HG03442 (cell line): ENCODE measurements at regions not wholly inside any gene's neighbourhood (a gene's known extent, or its start where the extent isn't known, plus 50 kb on each side); places are given as distances from the start of the nearest gene placed in this dataset.
"Not testable (repeated sequence)": the region's sequence is repeated elsewhere in the genome, so short reads cannot be mapped to it uniquely, and the experiment has no call there.

Experiments
- ATAC-seq: cut with Tn5 transposase; IDR thresholded peaks from one replicate; pipeline ENCODE4 v1.9.1; 2021; ENCODE audit warnings: mild to moderate bottlenecking, moderate library complexity; ENCODE audit not compliant: unreplicated experiment

DNA sequence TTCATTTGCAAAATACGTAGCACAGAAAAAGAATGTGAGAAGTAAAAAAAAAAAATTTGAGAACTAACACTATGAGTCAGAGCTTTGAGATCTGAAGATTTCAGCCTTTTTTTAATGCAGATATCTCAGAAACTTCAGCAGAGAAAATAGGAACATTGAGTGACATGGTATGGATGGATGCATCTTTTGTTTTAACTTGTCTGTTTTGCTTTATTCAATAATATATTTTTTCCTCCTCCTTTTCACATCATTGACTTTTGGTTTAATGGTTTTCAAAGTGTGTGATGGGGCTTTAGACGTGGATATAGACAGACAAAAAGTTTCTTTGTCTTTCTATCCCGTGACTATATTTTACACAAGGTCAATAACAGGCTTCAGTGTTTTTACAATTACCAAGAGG lies 426.7 kb upstream of the FRG2C start:
- no peak for ATAC-seq

DNA sequence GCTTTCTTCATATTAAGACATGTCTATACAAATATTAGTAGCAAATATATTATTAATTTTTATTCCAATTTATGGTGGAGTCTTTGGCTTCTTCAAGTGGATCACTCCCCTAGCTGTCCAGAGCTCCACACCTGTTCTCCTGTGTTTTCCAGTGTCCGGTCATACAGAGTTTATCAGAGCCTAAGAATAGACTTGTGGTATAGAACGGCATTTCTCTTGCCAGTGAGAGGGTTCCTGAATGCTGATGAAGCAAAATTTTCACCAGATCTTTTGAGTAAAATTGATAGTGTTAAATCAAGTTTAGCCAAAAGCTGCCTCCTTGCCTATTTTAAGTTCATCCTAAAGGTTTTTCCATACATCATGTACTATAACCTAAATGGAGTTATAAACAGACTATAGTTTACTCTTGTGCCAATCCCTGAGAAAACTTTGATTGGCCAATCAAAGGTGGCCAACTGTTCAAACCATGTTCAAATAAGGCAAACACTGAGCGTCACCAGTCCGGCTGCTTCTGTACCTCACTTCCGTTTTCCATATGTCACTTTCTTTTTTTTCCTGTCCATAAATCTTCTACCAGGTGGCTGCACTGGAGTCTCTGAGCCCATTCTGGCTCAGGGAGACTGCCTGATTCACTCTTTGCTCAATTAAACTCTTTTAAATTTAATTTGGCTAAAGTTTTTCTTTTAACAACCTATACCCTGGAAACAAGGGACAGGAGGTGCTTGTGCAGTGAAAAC lies 422.7 kb upstream of the FRG2C start:
- ATAC-seq: not testable (repeated sequence)

DNA sequence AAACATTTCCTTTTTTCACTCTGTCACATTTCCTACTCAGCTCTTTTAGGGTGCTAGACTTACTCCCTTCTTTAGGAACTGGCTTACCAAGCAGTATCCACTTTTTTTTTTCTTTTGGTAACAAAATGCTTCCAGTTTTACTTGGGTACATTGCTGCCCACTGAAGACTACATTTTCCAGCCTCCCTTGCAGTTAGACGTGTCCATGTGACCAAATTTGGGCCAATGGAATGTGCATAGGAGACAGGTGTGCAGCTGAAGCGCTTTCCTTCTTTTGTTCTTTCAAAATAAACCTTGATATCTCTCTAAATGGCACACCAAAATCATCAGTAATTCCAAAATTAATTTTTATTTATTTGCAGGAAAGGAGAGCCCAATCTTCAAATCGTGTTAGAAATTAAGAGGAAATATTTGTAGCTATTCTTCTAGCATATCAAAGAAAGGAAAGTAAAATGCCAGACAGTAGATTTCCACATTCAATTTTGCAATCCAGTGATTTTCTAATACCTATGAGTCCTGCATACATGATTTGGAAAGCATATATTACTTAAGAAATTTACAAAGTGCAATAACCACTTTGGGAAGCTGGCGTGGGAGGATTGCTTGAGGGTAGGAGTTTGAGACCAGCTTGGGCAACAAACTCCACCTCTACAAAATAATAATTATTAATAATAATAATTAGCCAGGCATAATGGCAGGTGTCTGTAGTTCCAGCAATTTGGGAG lies 422.0 kb upstream of the FRG2C start:
- ATAC-seq: no peak

DNA sequence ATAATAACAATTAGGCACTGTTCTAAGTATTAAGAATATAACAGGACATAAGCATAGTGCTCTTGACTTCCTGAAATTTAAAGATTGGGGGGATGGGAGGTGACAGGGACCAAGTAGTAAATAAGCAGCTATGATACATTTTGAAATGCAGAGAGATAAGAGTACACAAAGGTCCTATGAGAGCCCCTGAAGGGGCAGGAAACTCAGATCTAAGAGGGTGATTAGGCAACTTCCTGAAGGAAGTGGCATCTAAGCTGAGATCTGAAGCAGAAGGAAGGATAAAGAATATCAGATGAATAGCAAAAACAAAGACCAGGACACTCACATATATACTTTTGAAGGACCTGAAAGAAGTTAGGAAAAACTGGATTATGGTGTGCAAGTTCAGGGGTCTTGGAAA lies 415.2 kb upstream of the FRG2C start:
- ATAC-seq: no peak

DNA sequence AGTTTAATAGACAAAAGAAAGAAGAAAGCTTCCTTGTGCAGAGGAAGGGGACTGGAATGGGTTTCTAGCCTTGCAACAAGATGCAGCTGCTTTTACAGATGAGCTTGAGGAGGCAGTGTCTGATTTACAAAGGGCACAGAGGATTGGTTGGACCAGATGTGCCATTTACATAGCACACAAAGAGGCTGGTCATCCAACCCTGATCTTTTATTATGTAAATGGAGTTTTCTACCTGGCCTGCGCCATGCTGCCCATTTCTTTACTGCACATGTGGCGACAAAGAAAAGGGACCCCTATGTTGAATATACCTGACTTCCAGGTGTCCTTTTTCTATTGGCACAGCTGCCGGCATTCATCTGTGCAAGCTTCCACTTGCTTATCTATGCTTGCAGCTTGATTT lies 409.4 kb upstream of the FRG2C start:
- ATAC-seq: no peak

DNA sequence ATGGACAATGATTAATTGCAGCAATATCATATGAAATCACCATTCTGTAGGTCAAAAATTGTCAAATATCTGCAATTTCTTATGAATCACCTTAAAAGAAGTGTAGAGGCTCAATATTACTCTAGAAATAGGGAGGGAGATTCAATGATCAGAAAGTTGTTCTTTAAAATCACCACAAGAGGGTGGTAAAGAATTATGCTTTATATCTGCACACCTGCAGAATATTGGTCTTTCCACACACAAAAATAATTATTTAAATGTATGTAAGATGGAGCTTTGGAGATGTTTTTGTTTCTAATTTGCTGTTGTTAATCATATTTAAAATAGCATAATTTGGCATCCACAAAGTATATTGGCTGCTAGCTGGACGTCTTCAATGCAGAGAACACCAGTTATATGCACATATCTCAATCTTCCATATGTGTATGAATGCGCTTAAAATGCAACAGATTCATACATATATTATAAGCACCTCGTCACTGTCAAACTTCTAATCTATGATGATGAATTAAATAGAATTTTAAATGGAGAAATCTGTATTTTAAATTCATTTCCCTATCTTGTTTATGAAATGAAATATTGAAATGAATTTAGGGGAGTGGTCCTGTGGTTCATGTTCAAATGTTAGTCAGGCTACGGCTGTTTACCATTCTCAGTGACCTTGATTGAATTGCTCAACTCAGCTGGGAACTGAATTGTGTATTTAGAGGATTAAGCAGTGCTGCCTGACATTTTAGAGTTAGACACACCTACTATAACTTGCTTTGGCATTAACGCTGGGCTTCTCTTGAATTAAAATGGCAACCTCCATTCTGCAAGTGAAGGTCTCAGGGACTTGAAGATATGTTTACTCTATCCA lies 405.1 kb upstream of the FRG2C start:
- ATAC-seq: peak; percentile 76

DNA sequence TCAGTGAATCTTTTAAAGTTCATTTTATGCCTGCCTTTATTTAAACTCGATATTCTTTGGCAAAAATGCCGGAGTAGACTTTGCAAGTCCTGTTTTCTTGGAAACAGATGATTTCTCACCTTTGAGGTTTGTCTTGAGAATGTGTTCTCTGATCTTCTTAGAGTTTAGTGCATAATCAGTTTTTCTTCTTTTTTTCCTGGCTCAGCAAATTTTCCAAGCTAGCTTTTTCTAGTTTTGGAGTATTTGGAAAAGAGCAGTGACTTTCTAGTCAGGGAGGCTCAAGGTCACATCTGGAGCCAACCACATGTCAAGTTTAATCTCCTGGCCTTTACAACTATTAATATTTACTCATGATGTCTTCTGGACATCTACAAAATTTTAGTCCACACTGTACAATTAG lies 403.2 kb upstream of the FRG2C start:
- ATAC-seq: not testable (repeated sequence)

DNA sequence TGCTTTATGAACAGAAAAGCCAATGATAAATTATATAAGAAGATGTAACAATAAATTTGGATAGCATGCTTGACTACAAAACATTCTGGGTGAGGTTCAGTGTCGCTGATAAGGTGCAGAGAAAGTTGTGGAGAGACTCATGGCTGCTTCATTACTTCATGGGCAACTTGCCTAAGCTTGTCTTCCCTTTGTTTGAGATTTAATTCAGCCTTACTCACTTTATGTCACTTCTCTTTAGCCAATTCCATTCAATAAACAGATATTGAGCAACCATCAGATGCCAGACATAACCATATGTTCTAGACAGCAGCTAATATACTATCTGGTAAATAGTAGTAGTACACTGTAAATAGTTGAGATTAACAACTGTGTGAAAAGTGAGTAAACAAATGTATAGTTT lies 401.5 kb upstream of the FRG2C start:
- ATAC-seq: no peak

DNA sequence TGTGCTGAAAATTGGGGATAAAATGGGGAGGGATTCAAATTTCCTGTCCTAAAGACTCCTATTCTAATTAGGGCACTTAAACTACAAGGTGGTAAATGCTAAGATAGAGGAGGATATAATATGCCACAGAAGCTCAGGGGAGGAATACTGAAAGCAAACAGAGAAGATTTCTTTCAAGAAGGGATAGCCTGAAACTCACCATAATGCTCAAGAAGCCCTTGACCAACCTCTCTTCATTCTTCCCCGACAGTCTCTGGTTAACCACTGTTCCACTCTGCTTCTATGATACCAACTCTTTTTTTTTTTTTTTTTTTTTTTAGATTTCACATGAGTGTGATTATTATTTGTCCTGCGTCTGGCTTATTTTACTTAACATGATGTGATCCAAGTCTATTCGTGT lies 398.2 kb upstream of the FRG2C start:
- no peak for ATAC-seq

DNA sequence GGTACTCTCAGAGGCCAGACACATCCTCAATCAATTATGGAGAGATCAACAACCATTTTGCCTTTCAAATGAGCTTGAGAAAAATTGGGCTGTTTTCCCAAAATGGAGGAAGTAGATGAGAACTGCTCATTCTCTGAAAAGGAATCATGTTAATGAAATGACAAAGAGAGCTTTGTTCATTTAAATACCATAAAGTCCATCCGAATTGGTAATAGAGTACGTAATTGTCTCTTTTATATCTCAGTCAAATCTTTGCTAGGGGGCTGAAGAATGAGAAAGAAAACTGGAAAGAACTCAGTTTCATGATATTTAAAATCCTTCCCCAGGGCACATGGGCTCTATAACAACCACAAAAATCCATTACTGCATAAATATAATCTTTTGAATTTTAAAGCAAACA lies 395.6 kb upstream of the FRG2C start:
- ATAC-seq: not testable (repeated sequence)

DNA sequence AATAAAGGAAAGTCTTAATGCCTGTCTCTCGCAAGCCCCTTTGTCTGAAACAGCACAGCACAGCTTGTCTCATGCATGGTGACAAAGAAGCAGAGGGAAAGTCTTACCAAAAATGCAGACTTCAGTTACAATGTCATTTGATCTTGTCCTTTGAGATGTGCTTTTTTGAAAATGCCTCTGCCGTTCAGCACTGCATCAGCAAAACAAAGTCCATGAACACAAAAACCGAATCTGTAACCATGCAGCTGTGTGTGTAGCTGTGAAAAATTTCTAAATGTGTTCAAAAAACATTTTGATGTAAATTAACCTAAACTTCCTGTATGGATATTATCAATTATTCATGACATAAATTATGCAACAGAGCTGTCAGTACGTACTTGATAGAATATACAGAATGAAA lies 391.9 kb upstream of the FRG2C start:
- ATAC-seq: not testable (repeated sequence)

DNA sequence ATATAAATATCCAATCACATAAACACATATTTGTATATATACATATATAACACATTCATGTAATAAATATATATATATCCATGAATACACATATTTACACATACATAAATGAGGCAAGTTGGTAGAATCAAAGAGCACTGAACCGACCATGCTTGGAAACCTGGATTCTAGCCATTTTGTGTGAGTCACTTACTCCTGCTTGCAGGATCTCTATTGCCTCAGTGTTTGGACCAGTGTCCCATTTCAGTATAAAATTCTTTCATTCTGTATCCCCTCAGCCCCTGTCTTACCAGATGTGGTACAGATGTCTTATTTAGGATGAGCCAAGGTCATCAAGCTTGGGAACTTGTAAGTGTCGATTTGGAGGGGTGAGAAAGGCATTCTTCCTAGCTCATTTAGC lies 391.4 kb upstream of the FRG2C start:
- ATAC-seq: no peak

DNA sequence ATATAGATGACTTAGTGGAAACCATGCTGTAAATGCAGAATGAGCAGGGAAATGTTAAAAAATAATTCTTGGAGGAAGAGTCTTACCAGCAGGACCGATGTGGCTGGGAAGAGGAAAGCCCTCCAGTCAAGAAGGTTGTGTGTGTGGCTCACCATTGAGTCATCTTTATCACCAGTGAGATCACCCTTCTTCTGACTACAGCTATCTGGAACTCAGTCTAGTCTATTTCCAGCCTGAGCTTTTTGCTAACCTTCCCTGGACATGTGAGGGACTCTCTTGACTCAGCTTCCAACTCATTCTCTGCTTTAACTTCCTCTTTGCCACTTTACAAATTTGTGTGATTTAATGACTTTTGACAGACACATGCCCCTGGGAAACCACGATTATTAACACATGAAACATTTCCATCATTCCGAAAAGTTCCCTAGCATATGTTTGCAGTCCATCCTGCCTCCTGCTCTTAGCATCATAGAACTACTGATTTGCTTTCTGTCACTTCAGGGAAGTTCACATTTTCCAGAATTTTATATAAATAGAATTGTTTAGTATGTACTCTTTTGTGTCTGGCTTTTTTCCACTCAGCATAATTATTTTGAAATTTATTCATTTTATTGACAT lies 378.5 kb upstream of the FRG2C start:
- ATAC-seq: not testable (repeated sequence)

DNA sequence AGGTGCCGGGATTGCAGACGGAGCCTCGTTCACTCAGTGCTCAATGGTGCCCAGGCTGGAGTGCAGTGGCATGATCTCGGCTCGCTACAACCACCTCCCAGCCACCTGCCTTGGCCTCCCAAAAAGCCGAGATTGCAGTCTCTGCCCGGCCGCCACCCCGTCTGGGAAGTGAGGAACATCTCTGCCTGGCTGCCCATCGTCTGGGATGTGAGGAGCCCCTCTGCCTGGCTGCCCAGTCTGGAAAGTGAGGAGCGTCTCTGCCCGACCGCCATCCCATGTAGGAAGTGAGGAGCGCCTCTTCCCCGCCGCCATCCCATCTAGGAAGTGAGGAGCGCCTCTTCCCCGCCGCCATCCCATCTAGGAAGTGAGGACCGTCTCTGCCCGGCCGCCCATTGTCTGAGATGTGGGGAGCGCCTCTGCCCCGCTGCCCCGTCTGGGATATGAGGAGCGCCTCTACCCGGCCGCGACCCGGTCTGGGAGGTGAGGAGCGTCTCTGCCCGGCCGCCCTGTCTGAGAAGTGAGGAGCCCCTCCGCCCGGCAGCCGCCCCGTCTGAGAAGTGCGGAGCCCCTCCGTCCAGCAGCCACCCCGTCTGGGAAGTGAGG lies 375.1 kb upstream of the FRG2C start:
- ATAC-seq: not testable (repeated sequence)

DNA sequence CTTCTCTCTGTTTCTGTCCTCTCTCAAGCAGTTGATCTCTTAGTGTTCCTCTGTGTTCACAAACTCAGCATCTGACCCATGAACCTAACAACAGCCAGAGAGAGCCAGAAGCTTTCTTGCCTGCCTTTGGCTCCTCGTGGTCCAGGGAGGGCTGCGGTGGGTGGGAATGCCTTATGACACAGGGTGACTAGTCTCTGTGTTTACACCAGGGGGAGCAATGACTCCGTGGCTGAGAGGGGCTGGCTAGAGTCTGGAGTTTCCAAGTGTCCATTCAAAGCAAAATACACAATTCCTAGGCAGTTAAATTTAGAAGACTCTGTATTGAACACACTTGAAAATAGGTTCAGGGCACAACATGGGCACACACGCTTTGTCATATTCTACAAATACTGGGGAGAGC lies 370.0 kb upstream of the FRG2C start:
- no peak for ATAC-seq

DNA sequence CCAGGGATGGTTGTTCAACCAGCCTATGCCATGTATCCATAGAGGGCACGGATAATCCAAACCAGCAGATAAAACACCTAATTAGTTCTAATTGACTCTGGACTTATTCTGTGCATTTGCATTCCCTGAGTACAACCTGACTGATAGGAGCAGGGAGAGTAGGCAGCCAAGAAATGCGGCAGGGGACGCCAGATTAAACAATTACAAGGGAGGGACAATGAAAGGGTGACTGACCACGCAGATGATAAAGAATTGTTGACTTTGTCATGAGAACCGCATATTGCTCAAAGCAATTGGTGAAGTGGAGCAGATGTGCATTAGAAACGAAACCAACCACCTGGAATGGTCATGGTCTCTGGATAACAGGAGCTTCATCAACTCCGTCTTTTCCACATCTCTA lies 369.1 kb upstream of the FRG2C start:
- no peak for ATAC-seq

DNA sequence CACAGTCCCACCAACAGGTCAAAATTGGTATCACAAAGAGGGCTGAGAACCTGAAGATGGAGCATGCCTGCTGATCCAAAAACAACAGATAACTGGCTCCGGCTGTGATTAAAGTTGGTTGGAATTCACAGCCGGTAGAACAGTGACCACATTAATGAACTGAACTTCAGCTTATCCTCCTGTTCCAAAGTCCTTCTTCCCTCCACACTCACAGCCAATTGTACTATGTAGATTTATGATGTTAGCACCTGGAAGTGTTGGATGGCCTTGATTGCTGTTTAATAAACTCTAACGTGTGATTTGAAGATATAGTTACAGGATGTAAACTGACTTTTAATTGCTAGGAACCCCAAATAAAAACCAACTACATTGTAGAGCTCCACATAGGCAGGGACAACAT lies 367.3 kb upstream of the FRG2C start:
- ATAC-seq: no peak

DNA sequence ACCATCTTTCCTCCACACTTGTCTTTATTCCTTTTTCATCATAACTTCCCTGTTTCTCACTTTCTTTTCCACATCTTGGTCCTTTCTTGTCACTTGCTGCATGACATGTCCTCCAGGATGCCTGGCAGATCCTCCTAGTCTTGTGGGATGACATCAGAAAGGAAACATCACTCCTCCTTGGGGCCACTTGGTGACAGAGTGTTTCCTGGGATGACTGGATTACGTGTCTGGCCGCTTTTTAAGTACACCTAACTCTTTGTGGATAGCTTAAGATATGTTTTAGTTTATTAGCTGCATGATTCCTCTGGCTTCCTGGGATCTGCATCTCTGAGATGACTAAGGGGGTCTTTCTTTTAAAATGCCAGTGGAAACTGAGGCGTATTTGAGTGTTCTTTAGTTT lies 363.5 kb upstream of the FRG2C start:
- ATAC-seq: no peak

DNA sequence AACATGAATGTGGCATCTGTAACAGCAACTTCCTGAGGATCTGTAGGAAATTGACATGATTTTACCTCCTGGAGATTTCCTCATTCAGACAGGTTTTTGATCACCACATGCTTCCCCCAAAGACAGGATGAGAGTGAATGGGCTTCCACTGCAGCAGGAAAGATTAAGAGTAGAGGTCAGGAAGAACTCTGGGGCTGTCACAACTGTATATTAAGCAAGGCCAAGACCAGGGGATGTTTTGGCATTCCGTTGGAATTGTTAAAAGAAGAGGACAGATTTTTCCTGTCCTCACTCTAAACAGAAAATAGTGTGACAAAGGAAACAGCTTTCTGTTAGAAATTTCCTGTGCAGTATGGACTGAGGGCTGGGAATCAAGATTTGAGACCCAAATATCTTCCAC lies 363.1 kb upstream of the FRG2C start:
- ATAC-seq: not testable (repeated sequence)

DNA sequence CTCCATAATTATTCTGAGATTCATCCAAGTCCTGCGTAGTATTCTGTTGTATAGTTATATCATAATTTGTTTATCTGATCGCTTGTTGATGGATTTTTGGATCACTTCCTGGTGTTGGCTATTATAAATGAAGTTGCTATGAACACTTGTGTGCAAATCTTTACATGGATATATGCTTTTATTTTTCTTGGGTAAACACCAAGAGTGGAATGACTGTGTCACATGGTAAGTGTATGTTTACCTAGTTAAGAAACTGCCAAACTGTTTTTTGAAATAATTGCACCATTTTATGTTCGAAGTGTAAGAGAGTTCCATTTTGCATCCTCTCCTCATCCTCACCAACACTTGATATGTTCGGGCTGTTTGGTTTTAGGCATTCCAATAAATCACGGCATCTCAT lies 360.4 kb upstream of the FRG2C start:
- ATAC-seq: no peak

DNA sequence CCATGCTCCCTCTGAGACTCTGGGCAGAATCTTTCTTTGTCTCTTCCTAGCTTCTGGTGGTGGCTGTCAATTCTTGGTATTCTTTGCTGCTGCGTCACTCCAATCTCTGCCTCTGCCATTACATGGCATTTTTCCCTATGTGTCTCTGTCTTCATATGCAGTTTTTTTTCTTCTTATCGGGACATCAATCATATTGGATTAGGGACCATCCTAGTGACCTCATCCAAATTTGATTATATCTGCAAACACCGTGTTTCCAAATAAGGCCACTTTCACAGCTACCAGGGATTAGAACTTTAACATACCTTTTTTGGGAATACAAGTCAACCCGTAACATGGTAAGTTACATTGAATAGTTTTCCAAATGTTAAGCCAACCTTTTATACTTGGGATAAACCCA lies 358.2 kb upstream of the FRG2C start:
- no peak for ATAC-seq
